HUES64 (cell line): ENCODE measurements at regions not wholly inside any gene's neighbourhood (a gene's known extent, or its start where the extent isn't known, plus 50 kb on each side); places are given as distances from the start of the nearest gene placed in this dataset.

Source experiments
- H3K27ac ChIP-seq: 2 replicates; pipeline ENCODE4 v1.7.0; 2013; ENCODE audit warnings: low read depth, low read length, inconsistent platforms
- H3K27me3 ChIP-seq: 2 replicates; pipeline ENCODE4 v1.6.1; 2013; ENCODE audit warnings: mild to moderate bottlenecking, low read length; ENCODE audit not compliant: insufficient read depth
- H3K36me3 ChIP-seq: 2 replicates; pipeline ENCODE4 v1.6.1; 2013; ENCODE audit warnings: mild to moderate bottlenecking, low read length; ENCODE audit not compliant: insufficient read depth
- H3K4me1 ChIP-seq: 2 replicates; pipeline ENCODE4 v1.6.1; 2013; ENCODE audit warnings: mild to moderate bottlenecking, low read length, moderate library complexity; ENCODE audit not compliant: insufficient read depth
- H3K4me3 ChIP-seq: 2 replicates; pipeline ENCODE4 v1.5.1; 2013; ENCODE audit warnings: mild to moderate bottlenecking, low read length, moderate library complexity
- H3K9ac ChIP-seq: 2 replicates; pipeline ENCODE4 v1.6.1; 2013; ENCODE audit warnings: mild to moderate bottlenecking, low read depth, low read length
- H3K9me3 ChIP-seq: 2 replicates; pipeline ENCODE4 v1.6.1; 2013; ENCODE audit warnings: low read depth, low read length; ENCODE audit not compliant: insufficient read depth
- WGBS: fragments of 150-250, 120-280 bp; methylation state at CpG from one replicate; pipeline ENCODE4 v1.1.7; 2013; ENCODE audit warnings: missing lambda C conversion rate; 5-methylcytosine and 5-hydroxymethylcytosine counted together

- Histone ChIP-seq H3K27me3 (peaks cover 30% of the 10 kb centered on the region), H3K4me1 (peaks cover under 1% of the 10 kb centered on the region; the same call in 1 of the 2 replicates), H3K9me3 (no peaks in the 10 kb centered on the region), H3K9ac (no peak overlapping the region), H3K4me3 (no peak overlapping the region), H3K36me3 (no peaks in the 10 kb centered on the region), H3K27ac (no peak overlapping the region)
- 97% methylated on average over 7 of the region's 7 CpGs for WGBS
Measured at GRCh38 chr1:232218955-232219865, 410.7 kb downstream of the SIPA1L2 start.

GRCh38 chr1:232213928-232214327 is 416.0 kb downstream of the SIPA1L2 start:
- H3K4me3 ChIP-seq: no peak overlapping the region
- no peak overlapping the region for H3K9ac ChIP-seq
- no peaks in the 10 kb centered on the region; the same call in 1 of the 2 replicates for H3K27me3 ChIP-seq
- WGBS: 94% methylated on average over 1 of the region's 1 CpG
- no peaks in the 10 kb centered on the region for H3K36me3 ChIP-seq
- H3K9me3 ChIP-seq: no peaks in the 10 kb centered on the region
- H3K4me1 ChIP-seq: peaks cover 4% of the 10 kb centered on the region; the same call in 1 of the 2 replicates
- H3K27ac ChIP-seq: no peak overlapping the region

- Histone ChIP-seq H3K4me3 (no peak overlapping the region), H3K27me3 (no peaks in the 10 kb centered on the region), H3K9me3 (no peaks in the 10 kb centered on the region), H3K4me1 (peaks cover 4% of the 10 kb centered on the region; the same call in 1 of the 2 replicates), H3K9ac (no peak overlapping the region), H3K27ac (no peak overlapping the region), H3K36me3 (no peaks in the 10 kb centered on the region)
- 94% methylated on average over 1 of the region's 1 CpG for WGBS
Measured at GRCh38 chr1:232212253-232212652, 417.7 kb downstream of the SIPA1L2 start.

GRCh38 chr1:232211149-232211548 is 418.8 kb downstream of the SIPA1L2 start:
- 85% methylated on average over 2 of the region's 2 CpGs for WGBS
- peaks cover 4% of the 10 kb centered on the region; the same call in 1 of the 2 replicates for H3K4me1 ChIP-seq
- H3K36me3 ChIP-seq: no peaks in the 10 kb centered on the region
- no peak overlapping the region for H3K27ac ChIP-seq
- no peaks in the 10 kb centered on the region for H3K27me3 ChIP-seq
- no peak overlapping the region for H3K9ac ChIP-seq
- H3K4me3 ChIP-seq: no peak overlapping the region
- H3K9me3 ChIP-seq: no peaks in the 10 kb centered on the region

GRCh38 chr1:232209357-232209756 is 420.6 kb downstream of the SIPA1L2 start:
- peaks cover 4% of the 10 kb centered on the region; the same call in 1 of the 2 replicates for H3K4me1 ChIP-seq
- no peaks in the 10 kb centered on the region for H3K27me3 ChIP-seq
- H3K4me3 ChIP-seq: no peak overlapping the region
- WGBS: 92% methylated on average over 4 of the region's 4 CpGs
- no peaks in the 10 kb centered on the region for H3K36me3 ChIP-seq
- no peaks in the 10 kb centered on the region for H3K9me3 ChIP-seq
- H3K9ac ChIP-seq: no peak overlapping the region
- no peak overlapping the region for H3K27ac ChIP-seq

GRCh38 chr1:232207073-232207866 is 422.7 kb downstream of the SIPA1L2 start:
- H3K36me3 ChIP-seq: no peaks in the 10 kb centered on the region
- H3K4me3 ChIP-seq: no peak overlapping the region
- WGBS: 94% methylated on average over 8 of the region's 8 CpGs
- H3K4me1 ChIP-seq: peaks cover 4% of the 10 kb centered on the region; the same call in 1 of the 2 replicates
- no peak overlapping the region for H3K27ac ChIP-seq
- no peak overlapping the region for H3K9ac ChIP-seq
- H3K9me3 ChIP-seq: peaks cover 12% of the 10 kb centered on the region
- H3K27me3 ChIP-seq: no peaks in the 10 kb centered on the region

- no peaks in the 10 kb centered on the region for H3K27me3 ChIP-seq
- no peak overlapping the region for H3K9ac ChIP-seq
- no peaks in the 10 kb centered on the region; the same call in 1 of the 2 replicates for H3K4me1 ChIP-seq
- no peak overlapping the region for H3K27ac ChIP-seq
- no peaks in the 10 kb centered on the region for H3K36me3 ChIP-seq
- peaks cover 31% of the 10 kb centered on the region for H3K9me3 ChIP-seq
- no peak overlapping the region for H3K4me3 ChIP-seq
Measured at GRCh38 chr1:232204269-232204668, 425.7 kb downstream of the SIPA1L2 start.

- H3K9me3 ChIP-seq: peaks cover 31% of the 10 kb centered on the region
- WGBS: 93% methylated on average over 7 of the region's 7 CpGs
- no peaks in the 10 kb centered on the region for H3K4me1 ChIP-seq
- H3K36me3 ChIP-seq: no peaks in the 10 kb centered on the region
- H3K9ac ChIP-seq: no peak overlapping the region
- H3K27me3 ChIP-seq: no peaks in the 10 kb centered on the region
- no peak overlapping the region for H3K27ac ChIP-seq
- no peak overlapping the region for H3K4me3 ChIP-seq
Measured at GRCh38 chr1:232201024-232201423, 428.9 kb downstream of the SIPA1L2 start.

GRCh38 chr1:232196042-232196441 is 433.9 kb downstream of the SIPA1L2 start:
- 96% methylated on average over 1 of the region's 1 CpG for WGBS
- H3K4me1 ChIP-seq: no peaks in the 10 kb centered on the region
- H3K4me3 ChIP-seq: no peak overlapping the region
- no peaks in the 10 kb centered on the region for H3K27me3 ChIP-seq
- no peaks in the 10 kb centered on the region; the same call in 1 of the 2 replicates for H3K36me3 ChIP-seq
- peaks cover 6% of the 10 kb centered on the region for H3K9me3 ChIP-seq
- H3K9ac ChIP-seq: no peak overlapping the region
- no peak overlapping the region for H3K27ac ChIP-seq

- Histone ChIP-seq H3K9me3 (no peaks in the 10 kb centered on the region), H3K27me3 (no peaks in the 10 kb centered on the region), H3K4me1 (peaks cover 5% of the 10 kb centered on the region; the same call in 1 of the 2 replicates), H3K36me3 (no peaks in the 10 kb centered on the region; the same call in 1 of the 2 replicates), H3K4me3 (no peak overlapping the region), H3K9ac (no peak overlapping the region), H3K27ac (no peak overlapping the region)
- 95% methylated on average over 1 of the region's 1 CpG for WGBS
Measured at GRCh38 chr1:232194424-232194823, 435.5 kb downstream of the SIPA1L2 start.

- Histone ChIP-seq H3K27ac (no peak overlapping the region), H3K4me1 (peaks cover 6% of the 10 kb centered on the region; the same call in 1 of the 2 replicates), H3K9me3 (no peaks in the 10 kb centered on the region), H3K27me3 (no peaks in the 10 kb centered on the region), H3K9ac (no peak overlapping the region), H3K4me3 (no peak overlapping the region), H3K36me3 (no peaks in the 10 kb centered on the region; the same call in 1 of the 2 replicates)
Measured at GRCh38 chr1:232193451-232193783, 436.5 kb downstream of the SIPA1L2 start.
